Upper lobe of left lung (tissue), 4 donors: ENCODE measurements at regions not wholly inside any gene's neighbourhood (a gene's known extent, or its start where the extent isn't known, plus 50 kb on each side); places are given as distances from the start of the nearest gene placed in this dataset.

Source experiments
- EP300 ChIP-seq, 4 donors: sonication (generic); formaldehyde crosslinking; IDR thresholded peaks; one replicate each; pipeline ENCODE4 v1.5.1; 2017; ENCODE audit warnings: antibody characterized with exemption in 4 of 4, control low read depth in 2 of 4
- TF ChIP-seq, protein P1 (sequence below), 6 experiments: fragments of 450-650 bp in 4 of 6; fragments of 200-600 bp in 2 of 6; sonication (generic) in 2 of 6; IDR thresholded peaks; one replicate each; pipeline ENCODE4 v1.5.1; 2016 to 2019; ENCODE audit warnings: antibody characterized with exemption in 6 of 6

GRCh38 chr2:33978471-33978870 lies 379.4 kb upstream of the FAM98A start:
- TF ChIP-seq, protein P1, sequence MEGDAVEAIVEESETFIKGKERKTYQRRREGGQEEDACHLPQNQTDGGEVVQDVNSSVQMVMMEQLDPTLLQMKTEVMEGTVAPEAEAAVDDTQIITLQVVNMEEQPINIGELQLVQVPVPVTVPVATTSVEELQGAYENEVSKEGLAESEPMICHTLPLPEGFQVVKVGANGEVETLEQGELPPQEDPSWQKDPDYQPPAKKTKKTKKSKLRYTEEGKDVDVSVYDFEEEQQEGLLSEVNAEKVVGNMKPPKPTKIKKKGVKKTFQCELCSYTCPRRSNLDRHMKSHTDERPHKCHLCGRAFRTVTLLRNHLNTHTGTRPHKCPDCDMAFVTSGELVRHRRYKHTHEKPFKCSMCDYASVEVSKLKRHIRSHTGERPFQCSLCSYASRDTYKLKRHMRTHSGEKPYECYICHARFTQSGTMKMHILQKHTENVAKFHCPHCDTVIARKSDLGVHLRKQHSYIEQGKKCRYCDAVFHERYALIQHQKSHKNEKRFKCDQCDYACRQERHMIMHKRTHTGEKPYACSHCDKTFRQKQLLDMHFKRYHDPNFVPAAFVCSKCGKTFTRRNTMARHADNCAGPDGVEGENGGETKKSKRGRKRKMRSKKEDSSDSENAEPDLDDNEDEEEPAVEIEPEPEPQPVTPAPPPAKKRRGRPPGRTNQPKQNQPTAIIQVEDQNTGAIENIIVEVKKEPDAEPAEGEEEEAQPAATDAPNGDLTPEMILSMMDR (IDR thresholded peaks at IDR 0.05) = no peak
- no peak for TF ChIP-seq EP300 (IDR thresholded peaks at IDR 0.05)
